ENCODE measurements at regions not wholly inside any gene's neighbourhood (a gene's known extent, or its start where the extent isn't known, plus 50 kb on each side); places are given as distances from the start of the nearest gene placed in this dataset.

DNA sequence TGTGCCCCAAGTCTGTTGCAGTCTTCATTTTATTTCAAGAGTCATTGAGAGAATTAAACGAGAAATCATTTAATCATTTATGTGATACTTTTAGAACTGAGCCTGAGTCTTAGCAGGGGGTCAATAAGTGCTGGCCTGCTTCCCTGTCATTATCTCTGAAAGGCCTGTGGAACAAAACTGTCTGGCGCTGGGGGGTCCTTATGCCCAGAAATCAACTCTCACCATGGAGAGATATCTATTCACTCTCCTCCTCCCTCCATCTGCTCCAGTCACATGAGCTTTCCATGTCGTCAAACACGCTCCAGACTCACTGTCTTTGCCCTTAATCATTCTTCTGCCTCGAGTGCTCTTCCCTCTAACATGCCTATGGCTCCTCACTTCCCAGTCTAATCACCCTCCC is 136.8 kb downstream of the ESM1 start:
- no peaks in the 10 kb centered on the region for H3K9me3 ChIP-seq (ENCODE audit: low read length)
- H3K27me3 ChIP-seq (ENCODE audit: low read length): no peaks in the 10 kb centered on the region
- intact Hi-C loops (cut with micrococcal nuclease): loop anchor here (10.0 kb wide), 1 partner anchor 104 kb away; no protein-coding TSS in a partner anchor
- no peak overlapping the region for H3K4me3 ChIP-seq (ENCODE audit: low read length)
- H3K79me2 ChIP-seq (ENCODE audit: low read length): no peaks in the 10 kb centered on the region
- no peaks in the 10 kb centered on the region for H3F3A ChIP-seq (ENCODE audit: low read length, unreplicated experiment)
- no peak for DNase-seq
- ATAC-seq: no peak
- H3K9ac ChIP-seq (ENCODE audit: low read length): no peak overlapping the region
- H2AFZ ChIP-seq (ENCODE audit: low read length): no peak overlapping the region
- ChIA-PET POLR2A (ENCODE audit: unreplicated experiment) (interaction anchor here (0.7 kb wide), 1 partner anchor 331 kb away, joined by 4 read pairs; no protein-coding TSS in a partner anchor), CTCF (no interaction called here)
- TF ChIP-seq EZH2phosphoT487 (IDR thresholded peaks at IDR 0.05; ENCODE audit: borderline replicate concordance, low read length): no peak
- TF ChIP-seq EZH2 (IDR thresholded peaks at IDR 0.05; ENCODE audit: low read length, unreplicated experiment): no peak
- TF ChIP-seq, protein P1, sequence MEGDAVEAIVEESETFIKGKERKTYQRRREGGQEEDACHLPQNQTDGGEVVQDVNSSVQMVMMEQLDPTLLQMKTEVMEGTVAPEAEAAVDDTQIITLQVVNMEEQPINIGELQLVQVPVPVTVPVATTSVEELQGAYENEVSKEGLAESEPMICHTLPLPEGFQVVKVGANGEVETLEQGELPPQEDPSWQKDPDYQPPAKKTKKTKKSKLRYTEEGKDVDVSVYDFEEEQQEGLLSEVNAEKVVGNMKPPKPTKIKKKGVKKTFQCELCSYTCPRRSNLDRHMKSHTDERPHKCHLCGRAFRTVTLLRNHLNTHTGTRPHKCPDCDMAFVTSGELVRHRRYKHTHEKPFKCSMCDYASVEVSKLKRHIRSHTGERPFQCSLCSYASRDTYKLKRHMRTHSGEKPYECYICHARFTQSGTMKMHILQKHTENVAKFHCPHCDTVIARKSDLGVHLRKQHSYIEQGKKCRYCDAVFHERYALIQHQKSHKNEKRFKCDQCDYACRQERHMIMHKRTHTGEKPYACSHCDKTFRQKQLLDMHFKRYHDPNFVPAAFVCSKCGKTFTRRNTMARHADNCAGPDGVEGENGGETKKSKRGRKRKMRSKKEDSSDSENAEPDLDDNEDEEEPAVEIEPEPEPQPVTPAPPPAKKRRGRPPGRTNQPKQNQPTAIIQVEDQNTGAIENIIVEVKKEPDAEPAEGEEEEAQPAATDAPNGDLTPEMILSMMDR (conservative IDR thresholded peaks at IDR 0.05; ENCODE audit: low read depth, low read length): no peak
- H3K4me1 ChIP-seq (ENCODE audit: insufficient read depth, low read length): no peaks in the 10 kb centered on the region
- BruUV-seq (replicated peaks): no TSS peak
- H3K27ac ChIP-seq (ENCODE audit: low read length): no peak overlapping the region
- H3K4me2 ChIP-seq (ENCODE audit: low read length): no peak overlapping the region
- no peaks in the 10 kb centered on the region for H4K20me1 ChIP-seq (ENCODE audit: low read length)
- H3K9me2 ChIP-seq (replicated peaks; ENCODE audit: low read length): no peaks in the 10 kb centered on the region
- no peaks in the 10 kb centered on the region for H3K36me3 ChIP-seq (ENCODE audit: low read depth, low read length)

DNA sequence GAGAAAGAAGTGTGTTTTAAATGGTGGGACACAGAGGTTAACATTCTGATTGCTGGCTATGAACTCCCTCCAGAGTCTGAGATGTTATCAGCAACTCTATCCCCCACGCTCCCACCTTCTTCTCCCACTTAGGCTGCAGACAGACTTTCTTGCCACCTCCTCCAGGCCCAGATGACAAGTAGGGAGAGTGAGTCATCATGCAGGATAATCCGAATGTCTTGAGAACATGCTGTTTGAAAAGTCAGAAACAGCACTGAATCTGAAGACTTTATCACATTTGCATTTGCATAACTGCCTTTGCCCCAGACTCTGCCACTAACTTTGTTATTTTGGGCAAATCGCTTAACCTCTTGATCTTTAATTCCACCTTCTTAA is 139.8 kb downstream of the ESM1 start:
- no peaks in the 10 kb centered on the region for H3K27me3 ChIP-seq (ENCODE audit: low read length)
- H3K36me3 ChIP-seq (ENCODE audit: low read depth, low read length): no peaks in the 10 kb centered on the region
- H3F3A ChIP-seq (ENCODE audit: low read length, unreplicated experiment): no peaks in the 10 kb centered on the region
- peak overlapping the region; percentile 78; the same call in 1 of the 2 replicates for H3K4me2 ChIP-seq (ENCODE audit: low read length)
- no peak overlapping the region for H2AFZ ChIP-seq (ENCODE audit: low read length)
- no peak overlapping the region for H3K27ac ChIP-seq (ENCODE audit: low read length)
- no TSS peak for BruUV-seq (replicated peaks)
- H3K9ac ChIP-seq (ENCODE audit: low read length): no peak overlapping the region
- H4K20me1 ChIP-seq (ENCODE audit: low read length): no peaks in the 10 kb centered on the region
- intact Hi-C loops (cut with micrococcal nuclease): loop anchor here (1.0 to 10.0 kb wide), 2 partner anchors 101 to 328 kb away; partner anchors contain the start of gene SNX18
- CTCF ChIA-PET: interaction anchor here (1.5 to 1.7 kb wide), 2 partner anchors 22 to 328 kb away, joined by 6 to 9 read pairs; partner anchors contain the start of gene SNX18
- H3K4me1 ChIP-seq (ENCODE audit: insufficient read depth, low read length): no peaks in the 10 kb centered on the region
- DNase-seq (peak; percentile 40), ATAC-seq (no peak; the same call in 1 of the 2 replicates)
- H3K4me3 ChIP-seq (ENCODE audit: low read length): no peak overlapping the region
- POLR2A ChIA-PET (ENCODE audit: unreplicated experiment): no interaction called here
- H3K9me3 ChIP-seq (ENCODE audit: low read length): no peaks in the 10 kb centered on the region
- H3K79me2 ChIP-seq (ENCODE audit: low read length): no peaks in the 10 kb centered on the region
- no peaks in the 10 kb centered on the region for H3K9me2 ChIP-seq (replicated peaks; ENCODE audit: low read length)
- TF ChIP-seq, protein P1 (conservative IDR thresholded peaks at IDR 0.05; ENCODE audit: low read depth, low read length): no peak
- TF ChIP-seq EZH2phosphoT487 (IDR thresholded peaks at IDR 0.05; ENCODE audit: borderline replicate concordance, low read length) (no peak), EZH2 (IDR thresholded peaks at IDR 0.05; ENCODE audit: low read length, unreplicated experiment) (no peak)

- DNase-seq (peak; percentile 62), ATAC-seq (peak; percentile 50)
- Histone ChIP-seq H3F3A (ENCODE audit: low read length, unreplicated experiment) (no peaks in the 10 kb centered on the region), H3K4me1 (ENCODE audit: insufficient read depth, low read length) (no peaks in the 10 kb centered on the region), H3K4me3 (ENCODE audit: low read length) (peak overlapping the region; percentile 44; the same call in 1 of the 2 replicates), H4K20me1 (ENCODE audit: low read length) (no peaks in the 10 kb centered on the region), H3K79me2 (ENCODE audit: low read length) (no peaks in the 10 kb centered on the region), H3K36me3 (ENCODE audit: low read depth, low read length) (no peaks in the 10 kb centered on the region), H3K27me3 (ENCODE audit: low read length) (no peaks in the 10 kb centered on the region), H3K9ac (ENCODE audit: low read length) (no peak overlapping the region), H2AFZ (ENCODE audit: low read length) (peak overlapping the region; percentile 79), H3K27ac (ENCODE audit: low read length) (no peak overlapping the region), H3K9me2 (replicated peaks; ENCODE audit: low read length) (no peaks in the 10 kb centered on the region), H3K4me2 (ENCODE audit: low read length) (peak overlapping the region; percentile 78), H3K9me3 (ENCODE audit: low read length) (no peaks in the 10 kb centered on the region)
- BruUV-seq (replicated peaks): no TSS peak
- no peak for TF ChIP-seq EZH2 (IDR thresholded peaks at IDR 0.05; ENCODE audit: low read length, unreplicated experiment)
- TF ChIP-seq, protein P1 (conservative IDR thresholded peaks at IDR 0.05; ENCODE audit: low read depth, low read length): peak; percentile 67
- ChIA-PET POLR2A (ENCODE audit: unreplicated experiment) (no interaction called here), CTCF (interaction anchor here (0.6 to 1.7 kb wide), 8 partner anchors 11 to 328 kb away, joined by 3 to 10 read pairs (median 4); partner anchors contain the start of gene SNX18)
- intact Hi-C loops (cut with micrococcal nuclease): loop anchor here (1.0 to 10.0 kb wide), 2 partner anchors 100 to 328 kb away; partner anchors contain the start of gene SNX18
Measured at GRCh38 chr5:54844905-54845566, 140.4 kb downstream of the ESM1 start.
